Pancreas (tissue), 10 donors: ENCODE measurements at regions not wholly inside any gene's neighbourhood (a gene's known extent, or its start where the extent isn't known, plus 50 kb on each side); places are given as distances from the start of the nearest gene placed in this dataset.
A peak's percentile ranks its signal among the peaks of the same experiment; 100 is the strongest.

Experiments used
- ATAC-seq, 4 donors: fragments of 200-7000 bp; cut with Tn5 transposase; one replicate each; pipeline versions ENCODE4 v1.8.0 to v1.9.1; 2020; ENCODE audit warnings: mild to moderate bottlenecking in 4 of 4, moderate library complexity in 4 of 4
- DNase-seq, 6 donors: peaks; one replicate each; pipeline ENCODE4 v3.0.0-alpha.2; 2020
- FAIRE-seq: peaks from 2 replicates; lab custom pipeline; 2012; peaks lifted over from hg19 to GRCh38; lab: Jason Lieb, UNC
- H3K27ac ChIP-seq, 4 donors: fragments of 200-600 bp; sonication (generic); 1 replicate in 3 of 4; 2 replicates in 1 of 4; pipeline versions ENCODE4 v1.5.0 to v1.8.0; 2020
- H3K27me3 ChIP-seq, 4 donors: fragments of 200-600 bp; one replicate each; pipeline ENCODE4 v1.8.0; 2021
- H3K36me3 ChIP-seq, 3 donors: fragments of 200-600 bp; sonication (generic) in 1 of 3; one replicate each; pipeline versions ENCODE4 v1.5.0 to v1.8.0; 2020 to 2021
- H3K4me1 ChIP-seq, 3 donors: fragments of 200-600 bp; one replicate each; pipeline ENCODE4 v1.8.0; 2021
- H3K4me3 ChIP-seq, 4 donors: fragments of 200-600 bp; sonication (generic) in 2 of 4; one replicate each; pipeline versions ENCODE4 v1.5.0 to v1.8.0; 2020 to 2021
- H3K9me3 ChIP-seq, 4 donors: fragments of 200-600 bp; one replicate each; pipeline ENCODE4 v1.8.0; 2021
- WGBS, 2 donors: extraction: QIAGEN DNeasy Blood & Tissue Kit; methylation state at CpG; one replicate each; pipeline ENCODE4 v1.1.7; 2013; 5-methylcytosine and 5-hydroxymethylcytosine counted together
- intact Hi-C, 3 donors: fragments of 100-400 bp; cut with DNase I; formaldehyde crosslinking; loops; one replicate each; pipeline versions ENCODE4 v1.11.1 to v1.14.2; 2022
- TF ChIP-seq, protein P1 (sequence below), 4 donors: fragments of 200-600 bp; sonication (generic) in 3 of 4; IDR thresholded peaks; one replicate each; pipeline versions ENCODE4 v1.5.0 to v1.8.0; 2021; ENCODE audit warnings: antibody characterized with exemption in 4 of 4
- donor health status: healthy with polysubstance abuse.
- donor health status: DM: no; HTN: no; CAD: no; lungs with moderate emphysema.
- donor health status: DM: no; HTN: no; CAD: no.
- donor health status: control.
- donor health status: control.
- donor health status: Bipolar disorder and iron deficiency.
- donor health status: DM: yes; HTN: yes; CAD: no.
- donor health status: DM: no; HTN: no; CAD: no.
- donor health status: DM: no; HTN: no; CAD: no.
- donor health status: DM: yes; HTN: yes; CAD: no.

DNA sequence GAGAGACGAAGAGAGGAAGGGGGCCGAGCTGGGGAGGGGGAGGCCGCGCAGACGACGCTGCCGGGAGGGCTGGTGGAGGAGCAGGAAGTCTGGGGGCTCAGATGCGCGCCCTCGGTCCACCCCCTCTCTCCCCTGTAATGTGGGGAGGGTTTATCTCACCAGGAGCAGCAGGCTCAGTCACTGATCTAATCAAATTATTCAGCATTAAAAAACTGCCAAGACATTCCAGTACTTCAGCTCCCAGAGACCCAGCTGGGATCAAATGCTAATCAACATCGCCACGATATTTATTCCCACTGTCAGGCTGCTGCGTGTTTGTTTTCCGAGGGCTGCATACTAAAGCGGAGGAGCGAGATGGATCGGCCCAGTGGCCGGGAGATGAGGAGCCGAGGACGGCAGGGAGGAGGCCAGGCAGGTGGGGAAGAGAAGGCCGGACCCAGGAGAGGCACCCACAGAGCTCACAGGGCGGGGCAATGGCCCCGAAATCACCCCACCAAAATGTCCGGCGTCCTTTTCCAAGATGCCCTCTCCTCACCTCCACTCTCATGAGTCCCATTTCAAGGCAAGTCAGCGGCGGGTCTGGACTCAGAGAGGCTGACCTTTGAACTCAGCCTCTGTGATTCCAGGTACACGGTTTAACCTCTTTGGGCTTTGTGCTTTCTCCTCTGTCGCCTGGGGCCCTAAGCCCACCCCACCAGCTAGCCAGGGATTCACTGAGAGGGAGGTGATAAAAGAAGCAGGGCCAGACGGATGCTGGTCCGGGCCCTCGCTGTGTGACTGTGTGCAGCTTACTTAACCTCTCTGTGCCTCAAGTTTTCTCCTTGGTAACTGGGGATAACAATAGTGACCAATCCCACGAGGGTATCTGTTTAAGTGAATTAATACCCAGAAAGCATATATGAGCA lies 502.1 kb downstream of the MN1 start:
- TF ChIP-seq, protein P1, sequence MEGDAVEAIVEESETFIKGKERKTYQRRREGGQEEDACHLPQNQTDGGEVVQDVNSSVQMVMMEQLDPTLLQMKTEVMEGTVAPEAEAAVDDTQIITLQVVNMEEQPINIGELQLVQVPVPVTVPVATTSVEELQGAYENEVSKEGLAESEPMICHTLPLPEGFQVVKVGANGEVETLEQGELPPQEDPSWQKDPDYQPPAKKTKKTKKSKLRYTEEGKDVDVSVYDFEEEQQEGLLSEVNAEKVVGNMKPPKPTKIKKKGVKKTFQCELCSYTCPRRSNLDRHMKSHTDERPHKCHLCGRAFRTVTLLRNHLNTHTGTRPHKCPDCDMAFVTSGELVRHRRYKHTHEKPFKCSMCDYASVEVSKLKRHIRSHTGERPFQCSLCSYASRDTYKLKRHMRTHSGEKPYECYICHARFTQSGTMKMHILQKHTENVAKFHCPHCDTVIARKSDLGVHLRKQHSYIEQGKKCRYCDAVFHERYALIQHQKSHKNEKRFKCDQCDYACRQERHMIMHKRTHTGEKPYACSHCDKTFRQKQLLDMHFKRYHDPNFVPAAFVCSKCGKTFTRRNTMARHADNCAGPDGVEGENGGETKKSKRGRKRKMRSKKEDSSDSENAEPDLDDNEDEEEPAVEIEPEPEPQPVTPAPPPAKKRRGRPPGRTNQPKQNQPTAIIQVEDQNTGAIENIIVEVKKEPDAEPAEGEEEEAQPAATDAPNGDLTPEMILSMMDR (IDR thresholded peaks at IDR 0.05) = no peak
- ATAC-seq (peak in 1 of 4 donors; percentile 28), FAIRE-seq (no peak), DNase-seq (no peak)
- Histone ChIP-seq H3K27me3 (no peaks in the 10 kb centered on the region), H3K4me1 (no peaks in the 10 kb centered on the region), H3K27ac (no peak overlapping the region), H3K4me3 (no peak overlapping the region), H3K36me3 (no peaks in the 10 kb centered on the region), H3K9me3 (no peaks in the 10 kb centered on the region)
- WGBS, 2 donors = 41 to 43% methylated on average over 32 to 33 of the region's 33 CpGs
- intact Hi-C loops = no loop called here

DNA sequence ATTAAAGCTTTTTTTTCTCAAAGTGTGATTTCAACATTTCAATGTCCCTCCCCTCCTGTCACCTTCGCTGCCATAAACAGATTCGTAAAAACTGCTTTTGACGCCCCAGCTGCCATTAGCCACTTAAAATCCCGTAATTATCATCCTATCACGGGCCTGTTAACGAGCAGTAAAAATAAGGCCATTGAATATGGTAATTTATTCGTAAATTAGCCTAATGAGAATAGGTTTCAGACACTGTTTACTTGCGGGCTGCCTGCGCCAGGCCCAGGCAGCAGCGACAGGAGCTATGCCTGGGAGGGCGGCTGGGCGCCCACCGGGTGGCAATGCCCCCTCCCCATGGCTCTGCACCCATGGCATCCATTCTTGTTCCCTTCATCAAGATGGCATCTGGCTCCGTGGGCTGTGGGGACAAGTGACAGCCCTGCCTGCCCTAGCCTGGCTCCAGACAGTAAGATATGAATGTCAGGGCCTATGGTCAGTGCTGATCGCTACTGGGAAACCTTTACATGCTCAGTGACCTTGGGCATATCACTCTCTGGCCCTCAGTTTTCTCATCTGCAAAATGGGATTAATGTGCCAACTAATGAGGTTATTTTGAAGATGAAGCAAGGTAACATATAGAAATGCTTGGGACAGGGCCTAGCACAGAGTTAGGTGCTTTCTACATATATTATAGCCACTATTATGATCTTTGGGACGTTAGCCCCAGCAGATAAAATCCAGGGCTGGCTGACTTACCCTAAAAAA lies 500.8 kb downstream of the MN1 start:
- no peaks in the 10 kb centered on the region for H3K9me3 ChIP-seq
- TF ChIP-seq, protein P1 (IDR thresholded peaks at IDR 0.05) = no peak
- no peaks in the 10 kb centered on the region for H3K36me3 ChIP-seq
- H3K27ac ChIP-seq = no peak overlapping the region
- intact Hi-C loops = no loop called here
- no peaks in the 10 kb centered on the region for H3K4me1 ChIP-seq
- no peaks in the 10 kb centered on the region for H3K27me3 ChIP-seq
- ATAC-seq (no peak), FAIRE-seq (no peak), DNase-seq (no peak)
- no peak overlapping the region for H3K4me3 ChIP-seq
- 78 to 79% methylated on average over 16 of the region's 16 CpGs for WGBS, 2 donors

DNA sequence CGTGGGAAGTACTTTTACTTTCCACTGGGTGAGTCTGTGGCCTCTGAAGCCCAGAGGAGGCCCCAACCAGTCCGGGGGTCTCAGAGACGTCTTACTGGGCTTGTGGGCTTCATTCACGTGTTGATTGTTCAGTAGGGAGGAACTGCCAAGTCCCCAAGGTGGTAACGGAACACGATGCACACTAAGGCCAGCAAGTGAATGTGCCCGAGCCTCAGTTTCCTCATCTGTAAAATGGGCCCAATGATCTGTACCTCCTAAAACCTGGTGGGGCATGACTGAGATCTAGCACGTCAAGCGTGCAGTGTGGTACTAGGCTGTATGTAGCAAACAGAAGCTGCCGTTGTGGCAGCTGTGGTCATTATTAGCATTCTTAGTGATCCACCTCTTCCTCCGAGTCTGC lies 499.1 kb downstream of the MN1 start:
- no peak for FAIRE-seq
- Histone ChIP-seq H3K9me3 (no peaks in the 10 kb centered on the region), H3K4me1 (no peaks in the 10 kb centered on the region), H3K4me3 (no peak overlapping the region), H3K27me3 (no peaks in the 10 kb centered on the region), H3K36me3 (no peaks in the 10 kb centered on the region), H3K27ac (no peak overlapping the region)
- TF ChIP-seq, protein P1 (IDR thresholded peaks at IDR 0.05) = no peak
- WGBS, 2 donors = 70 to 72% methylated on average over 11 of the region's 11 CpGs
- no peak for ATAC-seq
- intact Hi-C loops = no loop called here
- DNase-seq = no peak

DNA sequence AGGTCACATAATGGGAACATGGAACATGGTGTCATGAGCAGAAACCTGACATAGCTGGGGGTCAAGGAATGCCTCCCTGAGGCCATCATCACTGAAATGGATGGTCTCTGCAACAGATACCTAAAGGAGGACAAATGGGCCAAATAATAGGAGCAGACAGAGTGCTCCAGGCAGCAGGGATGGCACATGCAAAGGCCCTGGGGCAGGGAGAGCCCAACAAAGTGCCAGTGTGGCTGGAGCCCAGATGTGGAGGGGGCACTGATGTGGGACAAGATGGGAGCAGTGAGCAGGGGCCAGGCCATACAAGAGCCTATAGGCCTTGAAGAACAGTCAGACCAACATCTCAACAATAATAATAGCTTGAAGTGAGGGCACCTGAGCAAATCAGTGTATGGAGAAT lies 497.8 kb downstream of the MN1 start:
- Histone ChIP-seq H3K36me3 (no peaks in the 10 kb centered on the region), H3K27ac (no peak overlapping the region), H3K9me3 (no peaks in the 10 kb centered on the region), H3K4me3 (no peak overlapping the region), H3K27me3 (no peaks in the 10 kb centered on the region), H3K4me1 (no peaks in the 10 kb centered on the region)
- no peak for FAIRE-seq
- ATAC-seq = no peak
- no peak for DNase-seq
- TF ChIP-seq, protein P1 (IDR thresholded peaks at IDR 0.05) = no peak
- intact Hi-C loops = no loop called here
